Calu3 (cell line): ENCODE measurements at regions not wholly inside any gene's neighbourhood (a gene's known extent, or its start where the extent isn't known, plus 50 kb on each side); places are given as distances from the start of the nearest gene placed in this dataset.

Experiments used
- BruUV-seq: library from RNA; stranded (reverse); fragments of 400-500 nt; replicated peaks from 2 replicates; lab custom pipeline; 2021; lab: Mats Ljungman, UMichigan
- CTCF ChIA-PET: fragments of 300-600 bp; sonication (Branson Sonifier 250); formaldehyde crosslinking; loops from one replicate; lab custom pipeline; 2022; ENCODE audit warnings: antibody characterized with exemption; lab: Charles Lee
- DNase-seq: peaks from one replicate; pipeline ENCODE4 v3.0.0; 2022
- H3K27ac Mint-ChIP-seq: one replicate; pipeline ENCODE4 v1.8.0; 2022; ENCODE audit warnings: mixed read lengths; ENCODE audit not compliant: unreplicated experiment
- H3K27me3 Mint-ChIP-seq: one replicate; pipeline ENCODE4 v1.8.0; 2022; ENCODE audit warnings: mixed read lengths; ENCODE audit not compliant: unreplicated experiment
- H3K36me3 Mint-ChIP-seq: one replicate; pipeline ENCODE4 v1.8.0; 2022; ENCODE audit warnings: mild to moderate bottlenecking, moderate library complexity, mixed read lengths; ENCODE audit not compliant: insufficient read depth, unreplicated experiment
- H3K4me1 Mint-ChIP-seq: one replicate; pipeline ENCODE4 v1.8.0; 2022; ENCODE audit warnings: mild to moderate bottlenecking, low read depth, mixed read lengths; ENCODE audit not compliant: unreplicated experiment
- H3K4me3 Mint-ChIP-seq: one replicate; pipeline ENCODE4 v1.8.0; 2022; ENCODE audit warnings: mild to moderate bottlenecking, low read depth, moderate library complexity, mixed read lengths; ENCODE audit not compliant: unreplicated experiment
- H3K9me3 Mint-ChIP-seq: one replicate; pipeline ENCODE4 v1.8.0; 2022; ENCODE audit warnings: low read depth, mixed read lengths; ENCODE audit not compliant: unreplicated experiment
- intact Hi-C: fragments of 100-400 bp; cut with micrococcal nuclease; formaldehyde crosslinking; loops from one replicate; pipeline ENCODE4 v1.10.0; 2022; ENCODE audit not compliant: unreplicated experiment
- TF ChIP-seq, protein P1 (sequence below): fragments of 200-600 bp; IDR thresholded peaks from one replicate; pipeline ENCODE4 v1.8.0; 2022; ENCODE audit warnings: antibody characterized with exemption; ENCODE audit not compliant: unreplicated experiment

- no TSS peak for BruUV-seq
- Mint-ChIP-seq H3K36me3 (no peaks in the 10 kb centered on the region), H3K27ac (no peak overlapping the region), H3K9me3 (no peaks in the 10 kb centered on the region), H3K4me3 (no peak overlapping the region), H3K4me1 (no peaks in the 10 kb centered on the region), H3K27me3 (no peaks in the 10 kb centered on the region)
- DNase-seq: no peak
- TF ChIP-seq, protein P1, sequence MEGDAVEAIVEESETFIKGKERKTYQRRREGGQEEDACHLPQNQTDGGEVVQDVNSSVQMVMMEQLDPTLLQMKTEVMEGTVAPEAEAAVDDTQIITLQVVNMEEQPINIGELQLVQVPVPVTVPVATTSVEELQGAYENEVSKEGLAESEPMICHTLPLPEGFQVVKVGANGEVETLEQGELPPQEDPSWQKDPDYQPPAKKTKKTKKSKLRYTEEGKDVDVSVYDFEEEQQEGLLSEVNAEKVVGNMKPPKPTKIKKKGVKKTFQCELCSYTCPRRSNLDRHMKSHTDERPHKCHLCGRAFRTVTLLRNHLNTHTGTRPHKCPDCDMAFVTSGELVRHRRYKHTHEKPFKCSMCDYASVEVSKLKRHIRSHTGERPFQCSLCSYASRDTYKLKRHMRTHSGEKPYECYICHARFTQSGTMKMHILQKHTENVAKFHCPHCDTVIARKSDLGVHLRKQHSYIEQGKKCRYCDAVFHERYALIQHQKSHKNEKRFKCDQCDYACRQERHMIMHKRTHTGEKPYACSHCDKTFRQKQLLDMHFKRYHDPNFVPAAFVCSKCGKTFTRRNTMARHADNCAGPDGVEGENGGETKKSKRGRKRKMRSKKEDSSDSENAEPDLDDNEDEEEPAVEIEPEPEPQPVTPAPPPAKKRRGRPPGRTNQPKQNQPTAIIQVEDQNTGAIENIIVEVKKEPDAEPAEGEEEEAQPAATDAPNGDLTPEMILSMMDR: no peak
- intact Hi-C loops: no loop called here
- CTCF ChIA-PET: no interaction called here
Observed at GRCh38 chr13:23947893-23948292, 50.6 kb upstream of the C1QTNF9B start.

DNA sequence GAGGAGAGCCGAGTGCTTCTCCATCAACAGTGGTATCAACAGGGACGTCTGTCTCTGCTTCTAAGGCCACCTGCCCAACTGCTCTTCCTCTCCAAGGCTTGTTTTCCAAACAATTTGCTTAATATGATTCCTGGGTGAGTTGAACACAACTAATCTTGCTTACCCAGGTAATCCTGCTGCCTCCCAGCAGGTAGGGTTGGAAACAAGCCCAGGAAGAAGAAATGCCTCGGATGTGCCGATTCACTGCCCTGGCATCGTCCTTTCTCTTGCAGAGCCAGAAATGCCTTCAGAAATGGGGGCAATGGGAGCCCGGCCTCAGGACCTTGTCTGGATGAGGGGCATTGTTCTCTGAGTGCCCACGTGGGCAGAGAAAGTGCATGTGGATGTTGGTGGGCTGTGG is 51.9 kb upstream of the C1QTNF9B start:
- no peaks in the 10 kb centered on the region for H3K27me3 Mint-ChIP-seq
- H3K9me3 Mint-ChIP-seq: no peaks in the 10 kb centered on the region
- DNase-seq: no peak
- TF ChIP-seq, protein P1: no peak
- H3K27ac Mint-ChIP-seq: no peak overlapping the region
- intact Hi-C loops: no loop called here
- H3K36me3 Mint-ChIP-seq: no peaks in the 10 kb centered on the region
- CTCF ChIA-PET: no interaction called here
- H3K4me3 Mint-ChIP-seq: no peak overlapping the region
- H3K4me1 Mint-ChIP-seq: no peaks in the 10 kb centered on the region
- BruUV-seq: no TSS peak

- Mint-ChIP-seq H3K27me3 (no peaks in the 10 kb centered on the region), H3K27ac (no peak overlapping the region), H3K4me3 (no peak overlapping the region), H3K9me3 (no peaks in the 10 kb centered on the region), H3K4me1 (no peaks in the 10 kb centered on the region), H3K36me3 (no peaks in the 10 kb centered on the region)
- TF ChIP-seq, protein P1: no peak
- no peak for DNase-seq
- intact Hi-C loops: no loop called here
- CTCF ChIA-PET: no interaction called here
- BruUV-seq: no TSS peak
Observed at GRCh38 chr13:23949736-23950135, 52.4 kb upstream of the C1QTNF9B start.

- no TSS peak for BruUV-seq
- intact Hi-C loops: no loop called here
- Mint-ChIP-seq H3K27me3 (no peaks in the 10 kb centered on the region), H3K36me3 (no peaks in the 10 kb centered on the region), H3K27ac (no peak overlapping the region), H3K4me3 (no peak overlapping the region), H3K9me3 (no peaks in the 10 kb centered on the region), H3K4me1 (peaks cover 10% of the 10 kb centered on the region)
- CTCF ChIA-PET: no interaction called here
- no peak for DNase-seq
- TF ChIP-seq, protein P1: no peak
Observed at GRCh38 chr13:23950736-23951510, 53.6 kb upstream of the C1QTNF9B start.
